GM12878 (cell line): ENCODE measurements at regions not wholly inside any gene's neighbourhood (a gene's known extent, or its start where the extent isn't known, plus 50 kb on each side); places are given as distances from the start of the nearest gene placed in this dataset.

Experiments used
- ATAC-seq: fragments of 200-7000 bp; cut with Tn5 transposase; 3 replicates; pipeline ENCODE4 v1.9.1; 2020; ENCODE audit warnings: mild to moderate bottlenecking, moderate library complexity
- BruUV-seq: library from RNA; stranded (reverse); fragments of 400-500 nt; replicated peaks from 2 replicates; lab custom pipeline; 2021; lab: Mats Ljungman, UMichigan
- CTCF ChIA-PET: fragments of 300-600 bp; sonication (Branson Sonifier 250); formaldehyde crosslinking; extraction: SDS; loops from one replicate; lab custom pipeline; 2021; ENCODE audit warnings: inconsistent platforms; lab: Yijun Ruan, JAX
- POLR2A ChIA-PET: fragments of 350-600 bp; formaldehyde crosslinking; extraction: SDS; loops from one replicate; lab custom pipeline; 2021; ENCODE audit warnings: inconsistent platforms; lab: Charles Lee
- RAD21 ChIA-PET: fragments of 300-600 bp; sonication (Branson Sonifier 250); formaldehyde crosslinking; loops from one replicate; lab custom pipeline; 2023; ENCODE audit warnings: antibody characterized with exemption; ENCODE audit not compliant: unreplicated experiment; lab: Charles Lee
- SMC1A ChIA-PET: fragments of 300-600 bp; sonication (Branson Sonifier 250); formaldehyde crosslinking; loops from one replicate; lab custom pipeline; 2023; ENCODE audit not compliant: unreplicated experiment, uncharacterized antibody; lab: Charles Lee
- DNase-seq: peaks from one replicate; pipeline ENCODE4 v3.0.0-alpha.2; 2011; ENCODE audit warnings: low read depth, low spot score
- FAIRE-seq: peaks from 3 replicates; lab custom pipeline; 2011; peaks lifted over from hg19 to GRCh38; lab: Jason Lieb, UNC
- H2AFZ ChIP-seq: 2 replicates; pipeline ENCODE4 v1.6.0; 2011; ENCODE audit warnings: low read depth, low read length, control low read depth; ENCODE audit not compliant: control insufficient read depth
- H3K27ac ChIP-seq: 2 replicates; pipeline ENCODE4 v1.5.1; 2011; ENCODE audit warnings: control low read depth; ENCODE audit not compliant: control insufficient read depth, insufficient read depth
- H3K27me3 ChIP-seq, 2 experiments: replicated peaks in 1 of 2; 2 replicates each; pipeline versions ENCODE4 v1.6.0 to v1.6.1; 2011; ENCODE audit warnings: low read length in 1 of 2; ENCODE audit not compliant: control insufficient read depth in 2 of 2, insufficient read depth in 2 of 2
- H3K36me3 ChIP-seq, 2 experiments: 2 replicates each; pipeline ENCODE4 v1.5.1; 2011; ENCODE audit warnings: low read length in 1 of 2; ENCODE audit not compliant: control insufficient read depth in 2 of 2, insufficient read depth in 2 of 2
- H3K4me1 ChIP-seq: 2 replicates; pipeline ENCODE4 v1.6.1; 2011; ENCODE audit warnings: mild to moderate bottlenecking, low read length, moderate library complexity, mixed read lengths; ENCODE audit not compliant: control insufficient read depth, insufficient read depth
- H3K4me2 ChIP-seq: 2 replicates; pipeline ENCODE4 v1.6.0; 2011; ENCODE audit warnings: control low read depth; ENCODE audit not compliant: control insufficient read depth, insufficient read depth
- H3K4me3 ChIP-seq: fragments of 200-600 bp; sonication (generic); 2 replicates; pipeline ENCODE4 v1.5.1; 2016
- H3K79me2 ChIP-seq: 2 replicates; pipeline ENCODE4 v1.6.0; 2011; ENCODE audit warnings: low read length; ENCODE audit not compliant: control insufficient read depth, insufficient read depth
- H3K9ac ChIP-seq: 2 replicates; pipeline ENCODE4 v1.8.0; 2011; ENCODE audit warnings: low read length, control low read depth, mixed read lengths; ENCODE audit not compliant: control insufficient read depth, insufficient read depth
- H3K9me3 ChIP-seq: replicated peaks from 3 replicates; pipeline ENCODE4 v1.5.1; 2011; ENCODE audit warnings: mild to moderate bottlenecking, low read length; ENCODE audit not compliant: control insufficient read depth, insufficient read depth
- H4K20me1 ChIP-seq: 2 replicates; pipeline ENCODE4 v1.6.0; 2011; ENCODE audit not compliant: control insufficient read depth, insufficient read depth
- ATF2 ChIP-seq: IDR thresholded peaks from 2 replicates; pipeline ENCODE4 v1.6.1; 2012; ENCODE audit warnings: low read length, inconsistent platforms
- ATF7 ChIP-seq: fragments of 450-650 bp; IDR thresholded peaks from 2 replicates; pipeline ENCODE4 v1.6.1; 2016; ENCODE audit warnings: low read depth, mild to moderate bottlenecking
- BCL3 ChIP-seq: IDR thresholded peaks from 2 replicates; pipeline ENCODE4 v1.6.1; 2011; ENCODE audit warnings: borderline replicate concordance, low read depth, mild to moderate bottlenecking, moderate library complexity, low read length; ENCODE audit not compliant: insufficient read depth, poor library complexity, severe bottlenecking
- GATAD2B ChIP-seq: fragments of 450-650 bp; conservative IDR thresholded peaks from 2 replicates; pipeline ENCODE4 v1.6.1; 2017; ENCODE audit warnings: low read depth, mild to moderate bottlenecking, moderate library complexity
- HDAC2 ChIP-seq: fragments of 200-600 bp; sonication (generic); IDR thresholded peaks from 2 replicates; pipeline ENCODE4 v1.6.1; 2017
- HDAC6 ChIP-seq: fragments of 200-600 bp; sonication (generic); IDR thresholded peaks from one replicate; pipeline ENCODE4 v1.8.0; 2017; ENCODE audit warnings: antibody characterized with exemption; ENCODE audit not compliant: unreplicated experiment
- IKZF2 ChIP-seq, 2 experiments: fragments of 450-650 bp; IDR thresholded peaks; 2 replicates each; pipeline ENCODE4 v1.6.1; 2017; ENCODE audit warnings: mild to moderate bottlenecking in 2 of 2, moderate library complexity in 2 of 2
- IRF5 ChIP-seq: fragments of 450-650 bp; IDR thresholded peaks from 2 replicates; pipeline ENCODE4 v1.6.1; 2017; ENCODE audit warnings: borderline replicate concordance
- POLR2AphosphoS2 ChIP-seq: IDR thresholded peaks from 2 replicates; pipeline ENCODE4 v1.6.1; 2011; ENCODE audit warnings: low read depth, mild to moderate bottlenecking, low read length, improper control_type of control experiment, moderate library complexity
- POLR2AphosphoS5 ChIP-seq: IDR thresholded peaks from 2 replicates; pipeline ENCODE4 v1.6.1; 2011; ENCODE audit warnings: mild to moderate bottlenecking, low read length, inconsistent platforms
- SMAD5 ChIP-seq: IDR thresholded peaks from 2 replicates; pipeline ENCODE4 v1.6.1; 2016; ENCODE audit warnings: antibody characterized with exemption, low read depth
- SP1 ChIP-seq: IDR thresholded peaks from one replicate; pipeline ENCODE4 v1.6.1; 2011; ENCODE audit warnings: low read depth, low read length
- STAT3 ChIP-seq: IDR thresholded peaks from 2 replicates; pipeline ENCODE4 v1.6.1; 2011; ENCODE audit warnings: low read depth, low read length, improper control_type of control experiment
- SUZ12 ChIP-seq: fragments of 200-600 bp; sonication (generic); IDR thresholded peaks from one replicate; pipeline ENCODE4 v1.6.1; 2018; ENCODE audit warnings: antibody characterized with exemption, mild to moderate bottlenecking; ENCODE audit not compliant: unreplicated experiment
- USF2 ChIP-seq: IDR thresholded peaks from 2 replicates; pipeline ENCODE4 v1.6.1; 2011; ENCODE audit warnings: low read depth, low read length, improper control_type of control experiment, borderline replicate concordance
- ZBTB11 ChIP-seq: fragments of 450-650 bp; formaldehyde crosslinking; IDR thresholded peaks from 2 replicates; pipeline ENCODE4 v1.5.0; 2022; ENCODE audit warnings: mild to moderate bottlenecking, missing genetic modification characterization
- ZZZ3 ChIP-seq: IDR thresholded peaks from 2 replicates; pipeline ENCODE4 v1.6.1; 2011; ENCODE audit warnings: low read depth; ENCODE audit not compliant: control insufficient read depth, insufficient read length
- in situ Hi-C: fragments of 300-500 bp; cut with MboI; formaldehyde crosslinking; loops from 9 replicates; pipeline ENCODE4 v1.14.3; 2018; ENCODE audit warnings: mixed read lengths
- intact Hi-C: fragments of 100-400 bp; cut with micrococcal nuclease; formaldehyde crosslinking; loops from one replicate; pipeline ENCODE4 v1.14.2; 2022; ENCODE audit not compliant: unreplicated experiment

- TF ChIP-seq ZBTB11 (CRISPR knock-in tag) (no peak), HDAC2 (no peak)
Measured at GRCh38 chr4:116636917-116637316, 448.5 kb downstream of the TRAM1L1 start (continued).

- in situ Hi-C loops (no loop called here), intact Hi-C loops (no loop called here)
- H3K4me2 ChIP-seq: no peak overlapping the region
- H3K79me2 ChIP-seq: no peaks in the 10 kb centered on the region
- no peaks in the 10 kb centered on the region for H3K36me3 ChIP-seq
- H3K9ac ChIP-seq: no peak overlapping the region
- POLR2A ChIA-PET: no interaction called here
- H3K9me3 ChIP-seq: no peaks in the 10 kb centered on the region
- BruUV-seq: no TSS peak
- CTCF ChIA-PET: no interaction called here
- no peak overlapping the region for H3K27ac ChIP-seq
- RAD21 ChIA-PET: no interaction called here
- no peak overlapping the region for H3K4me3 ChIP-seq
- no peaks in the 10 kb centered on the region for H4K20me1 ChIP-seq
- H3K27me3 ChIP-seq: no peaks in the 10 kb centered on the region
- no peak for ATAC-seq
- H3K4me1 ChIP-seq: no peaks in the 10 kb centered on the region
- no peak for FAIRE-seq
- SMC1A ChIA-PET: no interaction called here
- no peak for DNase-seq
- H2AFZ ChIP-seq: no peak overlapping the region
- TF ChIP-seq STAT3: no peak
- no peak for TF ChIP-seq ZZZ3
- no peak for TF ChIP-seq GATAD2B
- no peak for TF ChIP-seq POLR2AphosphoS5
- no peak for TF ChIP-seq ATF2
- TF ChIP-seq SUZ12: no peak
- TF ChIP-seq HDAC6: no peak
- no peak for TF ChIP-seq BCL3
- no peak for TF ChIP-seq POLR2AphosphoS2
- no peak for TF ChIP-seq USF2
- TF ChIP-seq IRF5: no peak
- no peak for TF ChIP-seq IKZF2 (IDR thresholded peaks at IDR 0.05)
- TF ChIP-seq SMAD5: no peak
- TF ChIP-seq ATF7: no peak
- TF ChIP-seq SP1: no peak
Measured at GRCh38 chr4:116632269-116632668, 453.1 kb downstream of the TRAM1L1 start.
